ENCODE measurements at regions not wholly inside any gene's neighbourhood (a gene's known extent, or its start where the extent isn't known, plus 50 kb on each side); places are given as distances from the start of the nearest gene placed in this dataset.

DNA sequence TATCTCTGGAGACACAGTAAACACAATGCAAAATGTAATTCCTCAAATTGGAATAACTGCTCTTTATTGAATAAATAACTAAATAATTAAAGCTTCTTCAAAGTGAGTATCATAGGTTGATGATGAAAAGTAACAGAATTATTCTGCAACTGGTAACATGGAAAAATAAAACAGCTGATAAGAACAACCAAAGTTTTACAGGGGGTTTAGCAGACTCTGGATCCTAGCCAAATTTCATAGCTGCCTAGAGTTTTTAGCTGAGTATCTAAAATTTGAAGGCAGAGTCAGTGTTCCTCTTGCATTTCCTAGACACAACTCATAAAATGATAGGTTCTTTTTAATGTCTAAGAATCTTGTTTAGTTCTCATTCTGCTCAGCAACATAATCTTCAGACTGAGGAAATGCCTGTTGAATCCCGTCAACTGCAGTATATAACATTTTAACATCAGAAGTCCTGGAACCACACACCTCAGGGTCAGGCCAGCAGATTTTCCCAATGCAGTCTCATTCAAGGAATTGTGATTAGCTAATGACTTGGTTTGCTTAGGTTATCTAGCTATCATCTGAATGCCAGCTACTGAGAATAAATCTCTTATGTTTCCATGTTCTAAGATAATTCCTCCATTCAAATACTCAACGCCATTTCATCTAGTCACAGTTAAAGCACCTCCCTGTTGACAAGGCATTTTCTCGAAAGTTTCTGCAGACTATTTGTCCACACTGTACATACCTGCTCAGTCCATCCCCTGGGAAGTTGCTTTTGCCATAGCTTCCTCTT, 411.6 kb downstream of the BCAT1 start:
- Mint-ChIP-seq H3K27ac (no peak overlapping the region), H3K4me1 (peaks cover 30% of the 10 kb centered on the region), H3K36me3 (no peaks in the 10 kb centered on the region), H3K9me3 (no peaks in the 10 kb centered on the region), H3K4me3 (no peak overlapping the region), H3K27me3 (ENCODE audit: low read depth) (no peaks in the 10 kb centered on the region)
- ATAC-seq (no peak), DNase-seq (ENCODE audit: low spot score) (no peak)
- ChIA-PET POLR2A (no interaction called here), CTCF (interaction anchor here (1.2 kb wide), 1 partner anchor 428 kb away, joined by 3 read pairs; no protein-coding TSS in a partner anchor)
- TF ChIP-seq, protein P1, sequence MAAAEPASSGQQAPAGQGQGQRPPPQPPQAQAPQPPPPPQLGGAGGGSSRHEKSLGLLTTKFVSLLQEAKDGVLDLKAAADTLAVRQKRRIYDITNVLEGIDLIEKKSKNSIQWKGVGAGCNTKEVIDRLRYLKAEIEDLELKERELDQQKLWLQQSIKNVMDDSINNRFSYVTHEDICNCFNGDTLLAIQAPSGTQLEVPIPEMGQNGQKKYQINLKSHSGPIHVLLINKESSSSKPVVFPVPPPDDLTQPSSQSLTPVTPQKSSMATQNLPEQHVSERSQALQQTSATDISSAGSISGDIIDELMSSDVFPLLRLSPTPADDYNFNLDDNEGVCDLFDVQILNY (CRISPR knock-in tag; IDR thresholded peaks at IDR 0.05), result no peak
- TF ChIP-seq, protein P2, sequence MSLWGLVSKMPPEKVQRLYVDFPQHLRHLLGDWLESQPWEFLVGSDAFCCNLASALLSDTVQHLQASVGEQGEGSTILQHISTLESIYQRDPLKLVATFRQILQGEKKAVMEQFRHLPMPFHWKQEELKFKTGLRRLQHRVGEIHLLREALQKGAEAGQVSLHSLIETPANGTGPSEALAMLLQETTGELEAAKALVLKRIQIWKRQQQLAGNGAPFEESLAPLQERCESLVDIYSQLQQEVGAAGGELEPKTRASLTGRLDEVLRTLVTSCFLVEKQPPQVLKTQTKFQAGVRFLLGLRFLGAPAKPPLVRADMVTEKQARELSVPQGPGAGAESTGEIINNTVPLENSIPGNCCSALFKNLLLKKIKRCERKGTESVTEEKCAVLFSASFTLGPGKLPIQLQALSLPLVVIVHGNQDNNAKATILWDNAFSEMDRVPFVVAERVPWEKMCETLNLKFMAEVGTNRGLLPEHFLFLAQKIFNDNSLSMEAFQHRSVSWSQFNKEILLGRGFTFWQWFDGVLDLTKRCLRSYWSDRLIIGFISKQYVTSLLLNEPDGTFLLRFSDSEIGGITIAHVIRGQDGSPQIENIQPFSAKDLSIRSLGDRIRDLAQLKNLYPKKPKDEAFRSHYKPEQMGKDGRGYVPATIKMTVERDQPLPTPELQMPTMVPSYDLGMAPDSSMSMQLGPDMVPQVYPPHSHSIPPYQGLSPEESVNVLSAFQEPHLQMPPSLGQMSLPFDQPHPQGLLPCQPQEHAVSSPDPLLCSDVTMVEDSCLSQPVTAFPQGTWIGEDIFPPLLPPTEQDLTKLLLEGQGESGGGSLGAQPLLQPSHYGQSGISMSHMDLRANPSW (CRISPR knock-in tag; conservative IDR thresholded peaks at IDR 0.05; ENCODE audit: low read depth), result no peak
- TF ChIP-seq ATF6 (CRISPR knock-in tag; IDR thresholded peaks at IDR 0.05), result no peak
- no peak for TF ChIP-seq ZNF121 (CRISPR knock-in tag; IDR thresholded peaks at IDR 0.05)

DNA sequence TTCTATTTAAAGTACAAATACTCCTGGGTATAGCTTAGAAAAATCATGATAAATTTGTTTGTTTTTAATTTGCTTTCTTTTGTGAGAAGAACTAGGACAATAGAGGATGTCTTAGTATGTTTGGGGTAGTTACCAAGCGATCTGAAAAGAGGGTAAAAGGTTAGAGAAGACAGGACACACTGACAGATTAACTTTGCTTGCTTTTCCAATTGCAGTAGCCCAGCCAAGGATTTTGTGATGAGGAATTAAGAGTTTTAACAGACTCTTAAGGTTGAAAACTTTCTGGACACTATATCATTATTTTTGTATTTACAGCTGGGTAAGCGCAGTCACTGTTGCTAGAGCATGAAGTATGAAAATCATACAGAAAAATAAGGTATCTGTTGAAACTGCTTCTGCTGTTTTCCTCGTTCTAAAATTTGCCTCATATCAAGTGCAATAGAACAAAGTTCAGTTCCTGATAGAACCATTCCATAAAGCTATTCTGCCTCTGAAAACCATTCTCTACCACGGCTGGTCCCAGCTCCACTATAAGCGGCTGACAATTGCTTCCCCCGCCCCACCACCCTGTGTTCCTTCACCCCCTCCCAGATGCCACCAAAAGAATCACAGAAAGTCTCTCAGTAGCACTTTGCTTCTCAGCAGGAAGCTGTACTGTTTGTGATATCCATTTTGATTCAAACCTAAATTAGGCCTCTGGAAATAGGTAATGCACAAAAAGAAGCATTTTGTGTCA, 413.4 kb downstream of the BCAT1 start:
- no peaks in the 10 kb centered on the region for H3K9me3 Mint-ChIP-seq
- H3K27me3 Mint-ChIP-seq (ENCODE audit: low read depth), result no peaks in the 10 kb centered on the region
- no peaks in the 10 kb centered on the region for H3K36me3 Mint-ChIP-seq
- DNase-seq (ENCODE audit: low spot score), result no peak
- CTCF ChIA-PET, result interaction anchor here (0.6 to 1.1 kb wide), 2 partner anchors 19 to 28 kb away, joined by 3 read pairs; no protein-coding TSS in a partner anchor
- no peak overlapping the region for H3K27ac Mint-ChIP-seq
- peak; percentile 53 for ATAC-seq
- TF ChIP-seq ATF2 (CRISPR knock-in tag; IDR thresholded peaks at IDR 0.05; ENCODE audit: borderline replicate concordance, low read depth) (no peak), ARID4B (CRISPR knock-in tag; IDR thresholded peaks at IDR 0.05; ENCODE audit: borderline replicate concordance) (no peak), NFATC4 (CRISPR knock-in tag; IDR thresholded peaks at IDR 0.05) (no peak), FOXJ3 (CRISPR knock-in tag; IDR thresholded peaks at IDR 0.05; ENCODE audit: borderline replicate concordance) (no peak), ZMAT4 (CRISPR knock-in tag; IDR thresholded peaks at IDR 0.05) (no peak), ZNF263 (CRISPR knock-in tag; IDR thresholded peaks at IDR 0.05; ENCODE audit: low read depth) (no peak), TEAD1 (CRISPR knock-in tag; IDR thresholded peaks at IDR 0.05) (no peak)
- TF ChIP-seq, protein P3, sequence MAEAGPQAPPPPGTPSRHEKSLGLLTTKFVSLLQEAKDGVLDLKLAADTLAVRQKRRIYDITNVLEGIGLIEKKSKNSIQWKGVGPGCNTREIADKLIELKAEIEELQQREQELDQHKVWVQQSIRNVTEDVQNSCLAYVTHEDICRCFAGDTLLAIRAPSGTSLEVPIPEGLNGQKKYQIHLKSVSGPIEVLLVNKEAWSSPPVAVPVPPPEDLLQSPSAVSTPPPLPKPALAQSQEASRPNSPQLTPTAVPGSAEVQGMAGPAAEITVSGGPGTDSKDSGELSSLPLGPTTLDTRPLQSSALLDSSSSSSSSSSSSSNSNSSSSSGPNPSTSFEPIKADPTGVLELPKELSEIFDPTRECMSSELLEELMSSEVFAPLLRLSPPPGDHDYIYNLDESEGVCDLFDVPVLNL (CRISPR knock-in tag; IDR thresholded peaks at IDR 0.05; ENCODE audit: borderline replicate concordance, low read depth), result no peak
- TF ChIP-seq, protein P1 (CRISPR knock-in tag; IDR thresholded peaks at IDR 0.05), result no peak
- peaks cover 33% of the 10 kb centered on the region for H3K4me1 Mint-ChIP-seq
- POLR2A ChIA-PET, result no interaction called here
- no peak overlapping the region for H3K4me3 Mint-ChIP-seq

Data from WTC11 (cell line).